ENCODE measurements at regions not wholly inside any gene's neighbourhood (a gene's known extent, or its start where the extent isn't known, plus 50 kb on each side); places are given as distances from the start of the nearest gene placed in this dataset.

- Histone ChIP-seq H3K27me3 (ENCODE audit: insufficient read depth, low read length) (no peaks in the 10 kb centered on the region), H3K4me3 (ENCODE audit: low read length) (no peak overlapping the region), H3K36me3 (ENCODE audit: insufficient read depth, low read length) (no peaks in the 10 kb centered on the region), H3K27ac (ENCODE audit: low read depth, low read length) (no peak overlapping the region), H3K4me1 (ENCODE audit: insufficient read depth, low read length) (no peaks in the 10 kb centered on the region), H3K9ac (ENCODE audit: low read depth, low read length) (no peak overlapping the region), H3K9me3 (ENCODE audit: insufficient read depth, low read depth, low read length) (no peaks in the 10 kb centered on the region)
- WGBS: 94% methylated on average over 3 of the region's 4 CpGs
Measured at GRCh38 chr11:92738276-92738675, 231.2 kb upstream of the MTNR1B start.

DNA sequence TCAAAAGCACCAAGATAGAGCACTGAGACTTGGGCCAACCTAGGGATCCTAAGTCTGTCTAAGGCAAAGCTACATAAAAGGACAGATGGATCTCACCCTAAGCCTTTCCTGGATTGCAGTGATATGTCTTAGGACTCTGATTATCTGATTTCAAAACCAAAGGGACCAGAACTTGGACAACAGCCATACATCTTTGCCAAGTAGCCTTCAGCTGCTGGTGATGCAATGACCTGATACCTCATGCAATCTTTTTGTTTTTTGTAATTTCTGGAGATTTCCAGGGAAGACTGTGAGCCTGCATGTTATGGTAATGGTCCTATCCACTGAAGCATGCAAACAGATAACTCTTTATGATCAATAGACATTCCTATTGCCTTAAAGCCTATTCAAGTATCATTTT lies 230.4 kb upstream of the MTNR1B start:
- no peaks in the 10 kb centered on the region for H3K9me3 ChIP-seq (ENCODE audit: insufficient read depth, low read depth, low read length)
- no peak overlapping the region for H3K9ac ChIP-seq (ENCODE audit: low read depth, low read length)

DNA sequence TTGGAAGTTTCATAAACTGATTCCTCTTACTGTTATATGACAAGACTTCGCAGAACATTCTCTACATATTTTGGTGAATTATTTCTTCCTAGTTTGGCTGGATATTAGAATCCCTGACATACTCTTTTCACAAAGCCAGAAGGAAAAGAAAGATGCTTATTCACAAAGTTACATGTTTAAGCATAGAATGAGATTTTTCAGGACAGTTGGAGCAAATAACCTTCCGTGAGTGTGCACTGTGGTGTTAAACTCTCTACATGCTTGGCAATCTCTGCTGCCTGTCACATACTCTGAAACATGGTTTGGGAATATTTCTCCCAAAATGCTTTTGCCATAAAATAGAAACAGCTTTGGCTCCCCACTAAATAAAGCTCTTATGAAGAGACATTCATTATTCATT lies 230.0 kb upstream of the MTNR1B start:
- no peaks in the 10 kb centered on the region for H3K4me1 ChIP-seq (ENCODE audit: insufficient read depth, low read length)
- H3K27me3 ChIP-seq (ENCODE audit: insufficient read depth, low read length): no peaks in the 10 kb centered on the region

More for the DNA sequence above, 230.4 kb upstream of the MTNR1B start:
- Histone ChIP-seq H3K4me3 (ENCODE audit: low read length) (no peak overlapping the region), H3K4me1 (ENCODE audit: insufficient read depth, low read length) (no peaks in the 10 kb centered on the region), H3K27ac (ENCODE audit: low read depth, low read length) (no peak overlapping the region), H3K36me3 (ENCODE audit: insufficient read depth, low read length) (no peaks in the 10 kb centered on the region), H3K27me3 (ENCODE audit: insufficient read depth, low read length) (no peaks in the 10 kb centered on the region)

DNA sequence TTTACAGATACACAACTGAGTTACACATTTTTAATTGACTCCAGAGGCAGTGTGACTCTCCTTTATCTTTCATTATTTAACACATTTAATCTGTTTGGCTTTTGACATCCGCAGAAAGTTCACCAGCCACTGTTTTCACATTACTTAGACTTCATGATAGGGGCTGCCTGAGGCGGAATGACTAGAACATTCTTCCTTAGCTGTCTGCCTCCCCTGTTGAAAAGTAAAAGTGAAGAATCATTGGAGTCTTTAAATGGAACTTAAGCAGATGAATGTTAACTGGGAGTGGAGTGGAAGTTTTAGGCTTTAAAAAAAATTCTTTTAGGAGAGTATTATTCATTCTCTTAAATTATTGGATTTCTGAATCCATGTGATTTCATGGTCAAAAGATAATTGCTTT lies 229.2 kb upstream of the MTNR1B start:
- Histone ChIP-seq H3K4me3 (ENCODE audit: low read length) (no peak overlapping the region), H3K36me3 (ENCODE audit: insufficient read depth, low read length) (no peaks in the 10 kb centered on the region), H3K27ac (ENCODE audit: low read depth, low read length) (no peak overlapping the region), H3K4me1 (ENCODE audit: insufficient read depth, low read length) (no peaks in the 10 kb centered on the region), H3K27me3 (ENCODE audit: insufficient read depth, low read length) (no peaks in the 10 kb centered on the region), H3K9ac (ENCODE audit: low read depth, low read length) (no peak overlapping the region), H3K9me3 (ENCODE audit: insufficient read depth, low read depth, low read length) (no peaks in the 10 kb centered on the region)
- 99% methylated on average over 2 of the region's 2 CpGs for WGBS

More for the DNA sequence above, 230.0 kb upstream of the MTNR1B start:
- no peak overlapping the region for H3K27ac ChIP-seq (ENCODE audit: low read depth, low read length)
- no peaks in the 10 kb centered on the region for H3K9me3 ChIP-seq (ENCODE audit: insufficient read depth, low read depth, low read length)
- no peaks in the 10 kb centered on the region for H3K36me3 ChIP-seq (ENCODE audit: insufficient read depth, low read length)
- H3K4me3 ChIP-seq (ENCODE audit: low read length): no peak overlapping the region
- WGBS: 97% methylated on average over 1 of the region's 2 CpGs
- no peak overlapping the region for H3K9ac ChIP-seq (ENCODE audit: low read depth, low read length)

GRCh38 chr11:92744929-92745585 lies 224.4 kb upstream of the MTNR1B start:
- H3K4me3 ChIP-seq (ENCODE audit: low read length): no peak overlapping the region
- no peak overlapping the region for H3K9ac ChIP-seq (ENCODE audit: low read depth, low read length)
- H3K4me1 ChIP-seq (ENCODE audit: insufficient read depth, low read length): 0 out of 2 replicates have a peak, but pooled peaks cover 4% of the 10 kb centered on the region
- no peaks in the 10 kb centered on the region for H3K36me3 ChIP-seq (ENCODE audit: insufficient read depth, low read length)
- 0 out of 2 replicates have a peak, but pooled peaks cover 6% of the 10 kb centered on the region for H3K9me3 ChIP-seq (ENCODE audit: insufficient read depth, low read depth, low read length)
- no peak overlapping the region for H3K27ac ChIP-seq (ENCODE audit: low read depth, low read length)
- WGBS: 93% methylated on average over 4 of the region's 4 CpGs
- no peaks in the 10 kb centered on the region for H3K27me3 ChIP-seq (ENCODE audit: insufficient read depth, low read length)

DNA sequence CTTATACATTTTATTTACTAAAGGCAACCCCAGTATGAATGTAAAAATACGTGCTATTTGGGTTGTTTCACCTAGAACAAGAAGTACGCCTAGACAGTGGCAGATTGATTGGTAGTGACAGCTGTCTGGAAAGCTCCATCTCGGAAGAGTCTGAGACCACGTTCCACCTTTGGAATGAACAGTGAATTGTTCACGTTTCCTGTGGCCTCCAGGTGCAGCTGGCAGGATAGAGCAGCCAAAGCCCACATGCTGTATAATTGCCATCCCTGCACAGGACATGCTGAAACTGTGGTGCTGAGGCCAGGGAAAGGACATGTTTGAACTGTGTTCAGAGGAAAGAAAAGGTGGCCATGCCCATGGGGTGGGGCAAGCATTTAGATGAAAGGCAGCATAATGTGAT lies 218.7 kb upstream of the MTNR1B start:
- H3K4me3 ChIP-seq (ENCODE audit: low read length): no peak overlapping the region
- no peak overlapping the region for H3K9ac ChIP-seq (ENCODE audit: low read depth, low read length)
- H3K9me3 ChIP-seq (ENCODE audit: insufficient read depth, low read depth, low read length): 0 out of 2 replicates have a peak, but pooled peaks cover 6% of the 10 kb centered on the region
- 0 out of 2 replicates have a peak, but pooled peaks cover 8% of the 10 kb centered on the region for H3K4me1 ChIP-seq (ENCODE audit: insufficient read depth, low read length)
- no peak overlapping the region for H3K27ac ChIP-seq (ENCODE audit: low read depth, low read length)
- no peaks in the 10 kb centered on the region for H3K36me3 ChIP-seq (ENCODE audit: insufficient read depth, low read length)
- WGBS: 93% methylated on average over 5 of the region's 5 CpGs
- no peaks in the 10 kb centered on the region for H3K27me3 ChIP-seq (ENCODE audit: insufficient read depth, low read length)

GRCh38 chr11:92751594-92751993 lies 217.9 kb upstream of the MTNR1B start:
- H3K36me3 ChIP-seq (ENCODE audit: insufficient read depth, low read length): no peaks in the 10 kb centered on the region
- WGBS: 94% methylated on average over 11 of the region's 11 CpGs
- H3K4me1 ChIP-seq (ENCODE audit: insufficient read depth, low read length): 0 out of 2 replicates have a peak, but pooled peaks cover 8% of the 10 kb centered on the region
- no peaks in the 10 kb centered on the region for H3K27me3 ChIP-seq (ENCODE audit: insufficient read depth, low read length)
- H3K4me3 ChIP-seq (ENCODE audit: low read length): no peak overlapping the region
- H3K9ac ChIP-seq (ENCODE audit: low read depth, low read length): no peak overlapping the region
- H3K27ac ChIP-seq (ENCODE audit: low read depth, low read length): no peak overlapping the region
- 0 out of 2 replicates have a peak, but pooled peaks cover 6% of the 10 kb centered on the region for H3K9me3 ChIP-seq (ENCODE audit: insufficient read depth, low read depth, low read length)

- no peak overlapping the region for H3K9ac ChIP-seq (ENCODE audit: low read depth, low read length)
Measured at GRCh38 chr11:92752122-92752521, 217.3 kb upstream of the MTNR1B start.

DNA sequence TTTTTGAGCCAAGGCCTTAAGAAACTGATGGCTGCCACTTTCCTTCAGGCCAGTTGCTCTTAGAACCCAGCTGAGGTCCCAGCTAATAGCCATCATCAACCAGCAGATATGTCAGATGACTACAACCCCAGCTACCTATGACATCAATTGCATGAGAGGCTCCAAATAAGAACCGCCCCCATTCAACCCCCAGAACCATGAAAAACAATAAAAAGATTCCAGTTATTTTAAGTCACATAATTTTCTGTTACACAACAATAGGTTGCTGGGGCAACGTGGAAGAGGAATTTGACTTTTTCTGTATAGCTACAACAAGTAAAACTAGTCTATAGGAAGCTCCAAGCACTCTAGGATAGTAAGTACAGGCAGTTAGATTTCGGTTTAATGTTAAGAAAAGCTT lies 216.3 kb upstream of the MTNR1B start:
- no peak overlapping the region for H3K4me3 ChIP-seq (ENCODE audit: low read length)
- no peak overlapping the region for H3K27ac ChIP-seq (ENCODE audit: low read depth, low read length)
- 90% methylated on average over 2 of the region's 3 CpGs for WGBS
- H3K4me1 ChIP-seq (ENCODE audit: insufficient read depth, low read length): 0 out of 2 replicates have a peak, but pooled peaks cover 8% of the 10 kb centered on the region
- H3K9me3 ChIP-seq (ENCODE audit: insufficient read depth, low read depth, low read length): no peaks in the 10 kb centered on the region
- H3K27me3 ChIP-seq (ENCODE audit: insufficient read depth, low read length): no peaks in the 10 kb centered on the region
- H3K36me3 ChIP-seq (ENCODE audit: insufficient read depth, low read length): no peaks in the 10 kb centered on the region
- H3K9ac ChIP-seq (ENCODE audit: low read depth, low read length): no peak overlapping the region

More at GRCh38 chr11:92752122-92752521, 217.3 kb upstream of the MTNR1B start:
- 0 out of 2 replicates have a peak, but pooled peaks cover 8% of the 10 kb centered on the region for H3K4me1 ChIP-seq (ENCODE audit: insufficient read depth, low read length)
- no peak overlapping the region for H3K4me3 ChIP-seq (ENCODE audit: low read length)
- no peaks in the 10 kb centered on the region for H3K36me3 ChIP-seq (ENCODE audit: insufficient read depth, low read length)
- no peak overlapping the region for H3K27ac ChIP-seq (ENCODE audit: low read depth, low read length)
- H3K27me3 ChIP-seq (ENCODE audit: insufficient read depth, low read length): no peaks in the 10 kb centered on the region
- WGBS: 92% methylated on average over 1 of the region's 1 CpG
- H3K9me3 ChIP-seq (ENCODE audit: insufficient read depth, low read depth, low read length): 0 out of 2 replicates have a peak, but pooled peaks cover 4% of the 10 kb centered on the region

- no peaks in the 10 kb centered on the region for H3K36me3 ChIP-seq (ENCODE audit: insufficient read depth, low read length)
- no peaks in the 10 kb centered on the region for H3K27me3 ChIP-seq (ENCODE audit: insufficient read depth, low read length)
- no peak overlapping the region for H3K4me3 ChIP-seq (ENCODE audit: low read length)
- H3K4me1 ChIP-seq (ENCODE audit: insufficient read depth, low read length): no peaks in the 10 kb centered on the region
- no peak overlapping the region for H3K9ac ChIP-seq (ENCODE audit: low read depth, low read length)
- no peaks in the 10 kb centered on the region for H3K9me3 ChIP-seq (ENCODE audit: insufficient read depth, low read depth, low read length)
- H3K27ac ChIP-seq (ENCODE audit: low read depth, low read length): no peak overlapping the region
- 93% methylated on average over 2 of the region's 2 CpGs for WGBS
Measured at GRCh38 chr11:92758241-92758780, 211.1 kb upstream of the MTNR1B start.

DNA sequence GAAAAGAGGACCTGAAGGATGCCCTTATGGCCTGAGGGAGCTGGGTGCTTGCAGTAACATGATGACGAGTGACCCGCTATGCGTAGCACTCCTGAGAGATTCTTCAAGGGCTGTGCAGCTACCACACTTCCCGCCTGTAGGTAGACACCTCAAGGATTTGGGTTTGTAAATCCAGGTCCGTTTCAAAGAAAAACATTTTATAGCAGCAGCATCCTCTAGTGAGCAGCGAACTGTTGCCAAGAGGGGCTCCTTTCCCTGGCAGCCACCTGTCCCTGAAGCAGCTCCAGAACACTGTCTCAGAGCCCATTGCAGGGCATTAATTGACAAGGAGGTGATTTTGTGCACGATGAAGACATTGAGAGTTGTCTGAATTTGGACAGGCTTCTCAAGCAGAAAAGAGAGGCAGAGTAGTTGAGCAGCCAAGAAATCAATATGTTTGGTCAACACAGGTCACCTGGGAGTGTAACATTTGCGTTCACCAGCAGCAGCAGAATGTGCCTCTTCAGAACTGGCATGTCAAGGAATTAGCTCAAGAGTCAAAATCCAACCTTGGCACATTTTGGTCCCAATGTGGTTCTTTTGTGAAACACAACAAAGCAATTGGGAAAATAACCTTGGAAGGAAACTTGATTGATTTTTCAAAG lies 209.8 kb upstream of the MTNR1B start:
- no peak overlapping the region for H3K4me3 ChIP-seq (ENCODE audit: low read length)
- H3K27ac ChIP-seq (ENCODE audit: low read depth, low read length): no peak overlapping the region
- WGBS: 92% methylated on average over 8 of the region's 8 CpGs
- H3K9ac ChIP-seq (ENCODE audit: low read depth, low read length): no peak overlapping the region
- H3K36me3 ChIP-seq (ENCODE audit: insufficient read depth, low read length): no peaks in the 10 kb centered on the region
- no peaks in the 10 kb centered on the region for H3K4me1 ChIP-seq (ENCODE audit: insufficient read depth, low read length)
- H3K9me3 ChIP-seq (ENCODE audit: insufficient read depth, low read depth, low read length): no peaks in the 10 kb centered on the region
- no peaks in the 10 kb centered on the region for H3K27me3 ChIP-seq (ENCODE audit: insufficient read depth, low read length)

All from HUES64 (cell line).